ENCODE measurements at regions not wholly inside any gene's neighbourhood (a gene's known extent, or its start where the extent isn't known, plus 50 kb on each side); places are given as distances from the start of the nearest gene placed in this dataset.

GRCh38 chr2:51224790-51225189 is 192.9 kb upstream of the NRXN1 start:
- H3K4me3 ChIP-seq (ENCODE audit: control insufficient read depth, low read depth, low read length), result no peak overlapping the region
- TF ChIP-seq CTCF (IDR thresholded peaks at IDR 0.05; ENCODE audit: control insufficient read depth, insufficient read depth, low read depth, low read length, missing control alignments), result no peak

GRCh38 chr2:51222106-51222505 is 190.2 kb upstream of the NRXN1 start:
- no peak overlapping the region for H3K4me3 ChIP-seq (ENCODE audit: control insufficient read depth, low read depth, low read length)
- DNase-seq (ENCODE audit: low read depth), result no peak
- TF ChIP-seq CTCF (IDR thresholded peaks at IDR 0.05; ENCODE audit: control insufficient read depth, insufficient read depth, low read depth, low read length, missing control alignments), result no peak

More at GRCh38 chr2:51224790-51225189, 192.9 kb upstream of the NRXN1 start:
- DNase-seq (ENCODE audit: low read depth), result no peak

GRCh38 chr2:51220606-51221005 is 188.7 kb upstream of the NRXN1 start:
- DNase-seq (ENCODE audit: low read depth), result no peak
- H3K4me3 ChIP-seq (ENCODE audit: control insufficient read depth, low read depth, low read length), result no peak overlapping the region
- TF ChIP-seq CTCF (IDR thresholded peaks at IDR 0.05; ENCODE audit: control insufficient read depth, insufficient read depth, low read depth, low read length, missing control alignments), result no peak

- H3K4me3 ChIP-seq (ENCODE audit: control insufficient read depth, low read depth, low read length), result no peak overlapping the region
- DNase-seq (ENCODE audit: low read depth), result no peak
- TF ChIP-seq CTCF (IDR thresholded peaks at IDR 0.05; ENCODE audit: control insufficient read depth, insufficient read depth, low read depth, low read length, missing control alignments), result no peak
Measured at GRCh38 chr2:51220080-51220479, 188.1 kb upstream of the NRXN1 start.

- H3K4me3 ChIP-seq (ENCODE audit: control insufficient read depth, low read depth, low read length), result no peak overlapping the region
- no peak for DNase-seq (ENCODE audit: low read depth)
- no peak for TF ChIP-seq CTCF (IDR thresholded peaks at IDR 0.05; ENCODE audit: control insufficient read depth, insufficient read depth, low read depth, low read length, missing control alignments)
Measured at GRCh38 chr2:51219468-51219867, 187.5 kb upstream of the NRXN1 start.

- H3K4me3 ChIP-seq (ENCODE audit: control insufficient read depth, low read depth, low read length), result no peak overlapping the region
- DNase-seq (ENCODE audit: low read depth), result no peak
- no peak for TF ChIP-seq CTCF (IDR thresholded peaks at IDR 0.05; ENCODE audit: control insufficient read depth, insufficient read depth, low read depth, low read length, missing control alignments)
Measured at GRCh38 chr2:51218047-51218446, 186.1 kb upstream of the NRXN1 start.

- no peak for TF ChIP-seq CTCF (IDR thresholded peaks at IDR 0.05; ENCODE audit: control insufficient read depth, insufficient read depth, low read depth, low read length, missing control alignments)
- DNase-seq (ENCODE audit: low read depth), result no peak
- H3K4me3 ChIP-seq (ENCODE audit: control insufficient read depth, low read depth, low read length), result no peak overlapping the region
Measured at GRCh38 chr2:51213826-51214225, 181.9 kb upstream of the NRXN1 start.
